ENCODE measurements at regions not wholly inside any gene's neighbourhood (a gene's known extent, or its start where the extent isn't known, plus 50 kb on each side); places are given as distances from the start of the nearest gene placed in this dataset.

DNA sequence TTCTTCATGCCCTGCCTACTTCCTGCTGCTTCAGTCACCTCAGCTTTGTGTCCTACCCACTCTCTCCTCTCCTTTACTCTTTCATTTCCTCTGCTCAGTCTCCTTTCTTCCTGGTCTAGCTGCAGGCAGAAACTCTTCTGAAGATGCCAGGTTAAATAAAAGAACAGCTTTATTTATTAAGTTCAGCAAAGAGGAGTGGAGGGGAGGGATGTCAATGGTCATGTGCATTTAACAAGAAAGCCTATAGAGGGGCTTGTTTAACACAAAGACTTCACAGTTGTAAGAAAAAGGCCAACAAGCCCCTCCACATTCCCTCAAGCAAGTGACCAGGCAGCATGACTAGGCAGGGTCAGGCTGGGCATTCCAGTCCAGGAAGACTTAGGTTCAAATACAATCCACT is 609.2 kb downstream of the INSC start:
- no peak overlapping the region for H3K4me3 ChIP-seq
- intact Hi-C loops (cut with DNase I) = no loop called here
- ATAC-seq = no peak
- peaks cover 0 to 7% (median 0%) of the 10 kb centered on the region in 12 donors for H3K9me3 ChIP-seq
- peaks cover 0 to 12% (median 0%) of the 10 kb centered on the region in 12 donors for H3K4me1 ChIP-seq
- H3K36me3 ChIP-seq = no peaks in the 10 kb centered on the region
- no peak for DNase-seq
- no peaks in the 10 kb centered on the region for H3K27me3 ChIP-seq
- no peak for TF ChIP-seq POLR2A (IDR thresholded peaks at IDR 0.05)
- no peak overlapping the region for H3K27ac ChIP-seq

DNA sequence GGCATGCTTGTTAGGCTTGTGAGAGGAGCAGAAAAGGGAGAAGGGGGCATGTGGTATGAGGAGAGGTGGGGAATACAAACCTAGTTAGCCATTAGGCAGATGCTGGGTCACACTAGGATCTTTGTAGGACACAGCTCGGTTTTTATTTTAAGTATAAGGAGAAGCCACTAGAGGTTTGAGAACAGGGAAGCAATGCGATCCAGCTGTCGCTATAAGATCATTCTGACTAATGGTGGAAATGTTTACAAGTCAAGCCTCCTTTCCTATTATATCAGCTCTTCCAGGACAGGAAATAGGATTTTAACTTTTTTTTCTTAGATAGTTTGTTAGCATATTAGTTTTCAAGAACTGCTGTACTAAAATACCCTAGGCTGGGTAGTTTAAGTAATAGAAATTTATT is 609.9 kb downstream of the INSC start:
- Histone ChIP-seq H3K27me3 (no peaks in the 10 kb centered on the region), H3K4me1 (peaks cover 0 to 12% (median 0%) of the 10 kb centered on the region in 12 donors), H3K27ac (no peak overlapping the region), H3K9me3 (peaks cover 0 to 7% (median 0%) of the 10 kb centered on the region in 12 donors), H3K4me3 (no peak overlapping the region), H3K36me3 (no peaks in the 10 kb centered on the region)
- intact Hi-C loops (cut with DNase I) = no loop called here
- 54 to 78% (median 67%) methylated on average over 3 of the region's 3 CpGs for WGBS, 4 donors
- ATAC-seq (no peak), DNase-seq (no peak)
- no peak for TF ChIP-seq POLR2A (IDR thresholded peaks at IDR 0.05)
- TF ChIP-seq, protein P1, sequence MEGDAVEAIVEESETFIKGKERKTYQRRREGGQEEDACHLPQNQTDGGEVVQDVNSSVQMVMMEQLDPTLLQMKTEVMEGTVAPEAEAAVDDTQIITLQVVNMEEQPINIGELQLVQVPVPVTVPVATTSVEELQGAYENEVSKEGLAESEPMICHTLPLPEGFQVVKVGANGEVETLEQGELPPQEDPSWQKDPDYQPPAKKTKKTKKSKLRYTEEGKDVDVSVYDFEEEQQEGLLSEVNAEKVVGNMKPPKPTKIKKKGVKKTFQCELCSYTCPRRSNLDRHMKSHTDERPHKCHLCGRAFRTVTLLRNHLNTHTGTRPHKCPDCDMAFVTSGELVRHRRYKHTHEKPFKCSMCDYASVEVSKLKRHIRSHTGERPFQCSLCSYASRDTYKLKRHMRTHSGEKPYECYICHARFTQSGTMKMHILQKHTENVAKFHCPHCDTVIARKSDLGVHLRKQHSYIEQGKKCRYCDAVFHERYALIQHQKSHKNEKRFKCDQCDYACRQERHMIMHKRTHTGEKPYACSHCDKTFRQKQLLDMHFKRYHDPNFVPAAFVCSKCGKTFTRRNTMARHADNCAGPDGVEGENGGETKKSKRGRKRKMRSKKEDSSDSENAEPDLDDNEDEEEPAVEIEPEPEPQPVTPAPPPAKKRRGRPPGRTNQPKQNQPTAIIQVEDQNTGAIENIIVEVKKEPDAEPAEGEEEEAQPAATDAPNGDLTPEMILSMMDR (IDR thresholded peaks at IDR 0.05) = no peak

DNA sequence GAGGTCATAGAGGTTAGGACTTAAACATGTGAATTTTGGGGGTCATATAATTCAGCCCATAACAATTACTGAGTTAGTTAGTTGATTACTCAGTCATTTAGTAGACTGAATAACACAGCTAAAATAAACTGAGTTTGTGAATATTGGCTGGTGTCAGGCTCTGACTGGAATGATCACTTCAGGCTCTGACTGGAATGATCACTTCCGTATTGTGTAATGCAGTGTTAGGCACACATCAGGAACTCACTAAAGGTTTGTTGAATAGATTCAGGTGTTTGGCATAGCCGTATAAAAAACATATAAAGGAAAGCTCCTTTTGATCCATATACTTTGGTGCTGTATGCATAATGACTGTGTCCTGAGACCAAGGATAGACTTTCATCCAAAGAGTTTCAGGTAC is 610.5 kb downstream of the INSC start:
- Histone ChIP-seq H3K27me3 (no peaks in the 10 kb centered on the region), H3K27ac (no peak overlapping the region), H3K36me3 (no peaks in the 10 kb centered on the region), H3K4me1 (peaks cover 0 to 12% (median 0%) of the 10 kb centered on the region in 12 donors), H3K4me3 (no peak overlapping the region), H3K9me3 (peaks cover 0 to 7% (median 0%) of the 10 kb centered on the region in 12 donors)
- DNase-seq (no peak), ATAC-seq (no peak)
- WGBS, 4 donors = 50 to 96% (median 83%) methylated on average over 2 of the region's 2 CpGs
- intact Hi-C loops (cut with DNase I) = no loop called here
- TF ChIP-seq POLR2A (IDR thresholded peaks at IDR 0.05) = no peak
- TF ChIP-seq, protein P1 (IDR thresholded peaks at IDR 0.05) = no peak

DNA sequence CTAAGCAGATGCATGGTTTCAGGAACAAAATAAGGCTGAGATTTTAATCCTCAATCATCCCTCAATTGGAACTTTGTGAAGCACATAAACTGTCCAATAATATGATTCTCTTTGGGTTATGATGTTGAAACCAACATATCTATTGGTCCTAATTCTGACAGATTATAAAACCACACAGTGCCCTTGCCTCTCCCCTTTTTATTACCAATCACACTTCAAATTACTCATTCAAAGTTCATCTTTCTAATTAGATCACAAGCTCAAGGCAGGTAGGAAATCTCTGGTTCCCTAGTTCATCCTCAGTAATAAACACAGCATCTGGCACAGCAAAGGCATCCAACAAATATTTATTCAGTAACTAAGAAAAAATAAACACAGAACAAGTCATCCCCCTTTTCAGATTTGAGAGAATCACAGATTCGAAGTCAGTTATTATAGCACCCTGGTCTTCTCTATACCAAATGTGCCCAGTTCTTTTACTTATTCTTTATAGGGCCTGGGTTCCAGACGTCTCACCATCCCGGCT is 611.6 kb downstream of the INSC start:
- ATAC-seq (no peak), DNase-seq (no peak)
- 53 to 89% (median 81%) methylated on average over 3 of the region's 3 CpGs for WGBS, 4 donors
- intact Hi-C loops (cut with DNase I) = no loop called here
- Histone ChIP-seq H3K4me3 (no peak overlapping the region), H3K27me3 (no peaks in the 10 kb centered on the region), H3K36me3 (no peaks in the 10 kb centered on the region), H3K9me3 (peaks cover 0 to 7% (median 0%) of the 10 kb centered on the region in 12 donors), H3K4me1 (peaks cover 0 to 12% (median 0%) of the 10 kb centered on the region in 12 donors), H3K27ac (peak overlapping the region in 4 of 12 donors; percentile 41 to 76 (median 60))
- TF ChIP-seq, protein P1 (IDR thresholded peaks at IDR 0.05) = no peak
- TF ChIP-seq POLR2A (IDR thresholded peaks at IDR 0.05) = no peak
